C4-2B (cell line): ENCODE measurements at regions not wholly inside any gene's neighbourhood (a gene's known extent, or its start where the extent isn't known, plus 50 kb on each side); places are given as distances from the start of the nearest gene placed in this dataset.

Source experiments
- CTCF ChIP-seq: fragments of 450-650 bp; conservative IDR thresholded peaks from 2 replicates; pipeline ENCODE4 v1.5.1; 2017; ENCODE audit warnings: mild to moderate bottlenecking
- ZFX ChIP-seq: fragments of 450-650 bp; IDR thresholded peaks from 2 replicates; pipeline ENCODE4 v1.6.1; 2017

- TF ChIP-seq CTCF (no peak), ZFX (no peak)
These were observed 176.2 kb downstream of the BUD13 start for GRCh38 chr11:116596346-116597260.
